ENCODE measurements at regions not wholly inside any gene's neighbourhood (a gene's known extent, or its start where the extent isn't known, plus 50 kb on each side); places are given as distances from the start of the nearest gene placed in this dataset.

GRCh38 chr4:179585761-179586160 is 2143.5 kb upstream of the AGA start:
- TF ChIP-seq, protein P1, sequence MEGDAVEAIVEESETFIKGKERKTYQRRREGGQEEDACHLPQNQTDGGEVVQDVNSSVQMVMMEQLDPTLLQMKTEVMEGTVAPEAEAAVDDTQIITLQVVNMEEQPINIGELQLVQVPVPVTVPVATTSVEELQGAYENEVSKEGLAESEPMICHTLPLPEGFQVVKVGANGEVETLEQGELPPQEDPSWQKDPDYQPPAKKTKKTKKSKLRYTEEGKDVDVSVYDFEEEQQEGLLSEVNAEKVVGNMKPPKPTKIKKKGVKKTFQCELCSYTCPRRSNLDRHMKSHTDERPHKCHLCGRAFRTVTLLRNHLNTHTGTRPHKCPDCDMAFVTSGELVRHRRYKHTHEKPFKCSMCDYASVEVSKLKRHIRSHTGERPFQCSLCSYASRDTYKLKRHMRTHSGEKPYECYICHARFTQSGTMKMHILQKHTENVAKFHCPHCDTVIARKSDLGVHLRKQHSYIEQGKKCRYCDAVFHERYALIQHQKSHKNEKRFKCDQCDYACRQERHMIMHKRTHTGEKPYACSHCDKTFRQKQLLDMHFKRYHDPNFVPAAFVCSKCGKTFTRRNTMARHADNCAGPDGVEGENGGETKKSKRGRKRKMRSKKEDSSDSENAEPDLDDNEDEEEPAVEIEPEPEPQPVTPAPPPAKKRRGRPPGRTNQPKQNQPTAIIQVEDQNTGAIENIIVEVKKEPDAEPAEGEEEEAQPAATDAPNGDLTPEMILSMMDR (conservative IDR thresholded peaks at IDR 0.05; ENCODE audit: low read depth, low read length) = no peak
- TF ChIP-seq EZH2 (IDR thresholded peaks at IDR 0.05; ENCODE audit: borderline replicate concordance, low read depth, low read length, poor library complexity, severe bottlenecking) = no peak
